Stimulated activated CD4-positive, alpha-beta T cell treated with anti-CD3 and anti-CD28 coated beads, Interleukin-12 subunit alpha, Interleukin-12 subunit beta, amount 100 ng/mL, for 4 hours (primary cell): ENCODE measurements at regions not wholly inside any gene's neighbourhood (a gene's known extent, or its start where the extent isn't known, plus 50 kb on each side); places are given as distances from the start of the nearest gene placed in this dataset.
"Not testable (repeated sequence)": the region's sequence is repeated elsewhere in the genome, so short reads cannot be mapped to it uniquely, and the experiment has no call there.

Experiments
- DNase-seq: peaks from one replicate; pipeline ENCODE4 v3.0.0-alpha.2; 2020

GRCh38 chr7:4527988-4528636 lies 154.0 kb upstream of the FOXK1 start:
- no peak for DNase-seq

- DNase-seq = no peak
Observed at GRCh38 chr7:4531236-4531635, 150.9 kb upstream of the FOXK1 start.

GRCh38 chr7:4533339-4533738 lies 148.8 kb upstream of the FOXK1 start:
- DNase-seq = not testable (repeated sequence)

GRCh38 chr7:4549681-4550080 lies 132.4 kb upstream of the FOXK1 start:
- DNase-seq = no peak

GRCh38 chr7:4550117-4550516 lies 132.0 kb upstream of the FOXK1 start:
- no peak for DNase-seq

- DNase-seq = no peak
Observed at GRCh38 chr7:4552985-4553384, 129.1 kb upstream of the FOXK1 start.

- DNase-seq = no peak
Observed at GRCh38 chr7:4556868-4557793, 125.0 kb upstream of the FOXK1 start.

- DNase-seq = no peak
Observed at GRCh38 chr7:4561795-4562194, 120.3 kb upstream of the FOXK1 start.

GRCh38 chr7:4566714-4567113 lies 115.4 kb upstream of the FOXK1 start:
- no peak for DNase-seq

- DNase-seq = no peak
Observed at GRCh38 chr7:4574851-4575250, 107.2 kb upstream of the FOXK1 start.

- DNase-seq = no peak
Observed at GRCh38 chr7:4575254-4575653, 106.8 kb upstream of the FOXK1 start.

GRCh38 chr7:4602905-4603842 lies 78.9 kb upstream of the FOXK1 start:
- DNase-seq = no peak

GRCh38 chr7:4603843-4604231 lies 78.3 kb upstream of the FOXK1 start:
- no peak for DNase-seq

GRCh38 chr7:4604456-4604940 lies 77.6 kb upstream of the FOXK1 start:
- DNase-seq = no peak

GRCh38 chr7:4606797-4607196 lies 75.3 kb upstream of the FOXK1 start:
- no peak for DNase-seq

- no peak for DNase-seq
Observed at GRCh38 chr7:4607311-4607729, 74.8 kb upstream of the FOXK1 start.

- not testable (repeated sequence) for DNase-seq
Observed at GRCh38 chr7:4609576-4609975, 72.5 kb upstream of the FOXK1 start.

GRCh38 chr7:4610768-4611467 lies 71.2 kb upstream of the FOXK1 start:
- peak; percentile 10 for DNase-seq

GRCh38 chr7:4612237-4612636 lies 69.9 kb upstream of the FOXK1 start:
- no peak for DNase-seq

GRCh38 chr7:4612939-4613841 lies 68.9 kb upstream of the FOXK1 start:
- DNase-seq = no peak

- DNase-seq = no peak
Observed at GRCh38 chr7:4613846-4614548, 68.1 kb upstream of the FOXK1 start.
